PFSK-1 (cell line): ENCODE measurements at regions not wholly inside any gene's neighbourhood (a gene's known extent, or its start where the extent isn't known, plus 50 kb on each side); places are given as distances from the start of the nearest gene placed in this dataset.

Source experiments
- POLR2AphosphoS5 ChIP-seq: IDR thresholded peaks from 2 replicates; pipeline ENCODE4 v1.6.1; 2012; ENCODE audit warnings: low read depth, mild to moderate bottlenecking, control low read depth, low read length, moderate library complexity
- TF ChIP-seq, protein P1 (sequence below), 2 experiments: IDR thresholded peaks; 2 replicates each; pipeline versions ENCODE4 v1.6.1 to v1.8.0; 2011 to 2012; ENCODE audit warnings: low read depth in 2 of 2, low read length in 2 of 2, control low read depth in 1 of 2, inconsistent platforms in 1 of 2, mild to moderate bottlenecking in 1 of 2, moderate library complexity in 1 of 2; ENCODE audit not compliant: insufficient read depth in 1 of 2

DNA sequence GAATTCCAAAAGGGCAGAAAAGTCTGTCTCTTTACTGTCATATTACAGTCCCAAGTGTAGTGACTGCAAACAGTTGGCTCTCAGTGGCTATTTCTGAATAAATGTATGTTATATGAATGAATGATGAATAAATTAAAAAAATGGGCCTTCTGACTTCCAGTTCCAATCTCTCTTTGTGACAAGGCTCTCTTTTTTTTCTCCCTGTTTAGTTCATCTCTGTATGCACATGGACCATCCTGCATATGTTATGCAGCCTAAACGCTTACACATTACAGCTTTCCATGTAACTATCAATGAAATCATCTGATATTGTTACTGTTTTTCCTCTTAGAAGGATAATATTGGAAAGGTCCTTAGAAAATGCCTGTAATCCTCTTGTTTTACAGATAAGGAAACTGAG is 363.0 kb downstream of the NUF2 start:
- TF ChIP-seq, protein P1, sequence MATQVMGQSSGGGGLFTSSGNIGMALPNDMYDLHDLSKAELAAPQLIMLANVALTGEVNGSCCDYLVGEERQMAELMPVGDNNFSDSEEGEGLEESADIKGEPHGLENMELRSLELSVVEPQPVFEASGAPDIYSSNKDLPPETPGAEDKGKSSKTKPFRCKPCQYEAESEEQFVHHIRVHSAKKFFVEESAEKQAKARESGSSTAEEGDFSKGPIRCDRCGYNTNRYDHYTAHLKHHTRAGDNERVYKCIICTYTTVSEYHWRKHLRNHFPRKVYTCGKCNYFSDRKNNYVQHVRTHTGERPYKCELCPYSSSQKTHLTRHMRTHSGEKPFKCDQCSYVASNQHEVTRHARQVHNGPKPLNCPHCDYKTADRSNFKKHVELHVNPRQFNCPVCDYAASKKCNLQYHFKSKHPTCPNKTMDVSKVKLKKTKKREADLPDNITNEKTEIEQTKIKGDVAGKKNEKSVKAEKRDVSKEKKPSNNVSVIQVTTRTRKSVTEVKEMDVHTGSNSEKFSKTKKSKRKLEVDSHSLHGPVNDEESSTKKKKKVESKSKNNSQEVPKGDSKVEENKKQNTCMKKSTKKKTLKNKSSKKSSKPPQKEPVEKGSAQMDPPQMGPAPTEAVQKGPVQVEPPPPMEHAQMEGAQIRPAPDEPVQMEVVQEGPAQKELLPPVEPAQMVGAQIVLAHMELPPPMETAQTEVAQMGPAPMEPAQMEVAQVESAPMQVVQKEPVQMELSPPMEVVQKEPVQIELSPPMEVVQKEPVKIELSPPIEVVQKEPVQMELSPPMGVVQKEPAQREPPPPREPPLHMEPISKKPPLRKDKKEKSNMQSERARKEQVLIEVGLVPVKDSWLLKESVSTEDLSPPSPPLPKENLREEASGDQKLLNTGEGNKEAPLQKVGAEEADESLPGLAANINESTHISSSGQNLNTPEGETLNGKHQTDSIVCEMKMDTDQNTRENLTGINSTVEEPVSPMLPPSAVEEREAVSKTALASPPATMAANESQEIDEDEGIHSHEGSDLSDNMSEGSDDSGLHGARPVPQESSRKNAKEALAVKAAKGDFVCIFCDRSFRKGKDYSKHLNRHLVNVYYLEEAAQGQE (IDR thresholded peaks at IDR 0.05; ENCODE audit: insufficient read depth in 1 of 2, low read depth in 2 of 2, low read length in 2 of 2), result no peak
- no peak for TF ChIP-seq POLR2AphosphoS5
